HG02938 (cell line): ENCODE measurements at regions not wholly inside any gene's neighbourhood (a gene's known extent, or its start where the extent isn't known, plus 50 kb on each side); places are given as distances from the start of the nearest gene placed in this dataset.
"Not testable (repeated sequence)": the region's sequence is repeated elsewhere in the genome, so short reads cannot be mapped to it uniquely, and the experiment has no call there.

Experiments used
- ATAC-seq: cut with Tn5 transposase; IDR thresholded peaks from one replicate; pipeline ENCODE4 v1.9.1; 2021; ENCODE audit warnings: mild to moderate bottlenecking, moderate library complexity; ENCODE audit not compliant: unreplicated experiment

GRCh38 chr10:108323274-108323798 lies 1158.8 kb upstream of the SORCS1 start:
- ATAC-seq: no peak

GRCh38 chr10:108319434-108320222 lies 1155.1 kb upstream of the SORCS1 start:
- no peak for ATAC-seq

GRCh38 chr10:108315636-108316035 lies 1151.1 kb upstream of the SORCS1 start:
- not testable (repeated sequence) for ATAC-seq

GRCh38 chr10:108307925-108308312 lies 1143.4 kb upstream of the SORCS1 start:
- no peak for ATAC-seq

GRCh38 chr10:108307250-108307924 lies 1142.9 kb upstream of the SORCS1 start:
- ATAC-seq: no peak

GRCh38 chr10:108303149-108303548 lies 1138.6 kb upstream of the SORCS1 start:
- no peak for ATAC-seq

GRCh38 chr10:108301002-108301401 lies 1136.5 kb upstream of the SORCS1 start:
- no peak for ATAC-seq

- no peak for ATAC-seq
Observed at GRCh38 chr10:108290823-108291222, 1126.3 kb upstream of the SORCS1 start.

GRCh38 chr10:108275895-108276685 lies 1111.6 kb upstream of the SORCS1 start:
- no peak for ATAC-seq

GRCh38 chr10:108260383-108260906 lies 1095.9 kb upstream of the SORCS1 start:
- ATAC-seq: no peak

- ATAC-seq: no peak
Observed at GRCh38 chr10:108254089-108254488, 1089.6 kb upstream of the SORCS1 start.

GRCh38 chr10:108252771-108253170 lies 1088.3 kb upstream of the SORCS1 start:
- ATAC-seq: no peak

- no peak for ATAC-seq
Observed at GRCh38 chr10:108250936-108251620, 1086.6 kb upstream of the SORCS1 start.

- no peak for ATAC-seq
Observed at GRCh38 chr10:108249940-108250339, 1085.4 kb upstream of the SORCS1 start.

GRCh38 chr10:108244443-108245228 lies 1080.1 kb upstream of the SORCS1 start:
- ATAC-seq: no peak

GRCh38 chr10:108241166-108241565 lies 1076.7 kb upstream of the SORCS1 start:
- no peak for ATAC-seq

- ATAC-seq: no peak
Observed at GRCh38 chr10:108238261-108238660, 1073.8 kb upstream of the SORCS1 start.

- no peak for ATAC-seq
Observed at GRCh38 chr10:108230478-108231170, 1066.1 kb upstream of the SORCS1 start.

GRCh38 chr10:108208732-108209131 lies 1044.2 kb upstream of the SORCS1 start:
- ATAC-seq: no peak
